ENCODE measurements at regions not wholly inside any gene's neighbourhood (a gene's known extent, or its start where the extent isn't known, plus 50 kb on each side); places are given as distances from the start of the nearest gene placed in this dataset.
"Not testable (repeated sequence)": the region's sequence is repeated elsewhere in the genome, so short reads cannot be mapped to it uniquely, and the experiment has no call there.

DNA sequence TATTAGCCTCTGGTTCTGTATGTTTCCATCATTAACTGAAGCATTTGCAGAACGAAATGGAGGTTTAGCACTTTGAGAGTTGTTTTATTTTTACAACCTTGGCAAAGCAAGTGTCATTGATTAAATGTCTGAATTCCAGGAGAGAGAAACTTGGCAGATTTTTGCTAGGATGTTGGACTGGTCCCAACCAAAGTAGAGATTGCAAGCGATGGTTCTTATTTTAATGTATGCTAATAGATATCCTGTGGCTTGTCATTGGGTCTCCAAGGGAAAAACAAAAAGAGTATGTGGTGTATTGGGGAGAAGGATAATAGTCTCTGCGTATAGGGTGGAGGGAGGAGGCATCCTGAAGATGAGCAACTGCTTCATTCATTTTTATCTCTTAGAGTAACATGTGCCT is 457.2 kb upstream of the RUNX1 start:
- TF ChIP-seq, protein P1, sequence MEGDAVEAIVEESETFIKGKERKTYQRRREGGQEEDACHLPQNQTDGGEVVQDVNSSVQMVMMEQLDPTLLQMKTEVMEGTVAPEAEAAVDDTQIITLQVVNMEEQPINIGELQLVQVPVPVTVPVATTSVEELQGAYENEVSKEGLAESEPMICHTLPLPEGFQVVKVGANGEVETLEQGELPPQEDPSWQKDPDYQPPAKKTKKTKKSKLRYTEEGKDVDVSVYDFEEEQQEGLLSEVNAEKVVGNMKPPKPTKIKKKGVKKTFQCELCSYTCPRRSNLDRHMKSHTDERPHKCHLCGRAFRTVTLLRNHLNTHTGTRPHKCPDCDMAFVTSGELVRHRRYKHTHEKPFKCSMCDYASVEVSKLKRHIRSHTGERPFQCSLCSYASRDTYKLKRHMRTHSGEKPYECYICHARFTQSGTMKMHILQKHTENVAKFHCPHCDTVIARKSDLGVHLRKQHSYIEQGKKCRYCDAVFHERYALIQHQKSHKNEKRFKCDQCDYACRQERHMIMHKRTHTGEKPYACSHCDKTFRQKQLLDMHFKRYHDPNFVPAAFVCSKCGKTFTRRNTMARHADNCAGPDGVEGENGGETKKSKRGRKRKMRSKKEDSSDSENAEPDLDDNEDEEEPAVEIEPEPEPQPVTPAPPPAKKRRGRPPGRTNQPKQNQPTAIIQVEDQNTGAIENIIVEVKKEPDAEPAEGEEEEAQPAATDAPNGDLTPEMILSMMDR (IDR thresholded peaks at IDR 0.05; ENCODE audit: low read depth, low read length) = no peak
- no peak for DNase-seq (ENCODE audit: extremely low read depth, low read depth)

GRCh38 chr21:35504951-35505466 is 455.9 kb upstream of the RUNX1 start:
- TF ChIP-seq, protein P1 (IDR thresholded peaks at IDR 0.05; ENCODE audit: low read depth, low read length) = no peak
- no peak for DNase-seq (ENCODE audit: extremely low read depth, low read depth)

DNA sequence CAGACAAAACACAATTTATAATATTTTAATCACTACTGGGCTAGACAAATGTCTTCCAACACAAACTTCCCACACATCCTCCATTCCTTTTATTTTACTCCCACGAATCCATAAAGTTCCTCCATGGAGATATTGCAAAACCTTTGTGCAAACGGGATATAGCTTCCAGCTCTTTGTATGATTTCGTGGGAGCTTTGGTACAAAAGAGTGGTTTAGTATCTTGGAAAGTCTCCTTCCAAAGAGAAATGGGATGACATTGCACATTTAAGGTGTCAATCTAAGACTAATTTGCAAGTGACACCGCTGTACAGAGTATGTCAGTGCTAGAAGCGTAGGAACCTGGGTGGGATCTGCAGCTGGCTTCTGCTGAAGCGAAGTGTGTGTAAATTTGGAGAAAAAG is 455.2 kb upstream of the RUNX1 start:
- TF ChIP-seq, protein P1 (IDR thresholded peaks at IDR 0.05; ENCODE audit: low read depth, low read length) = no peak
- no peak for DNase-seq (ENCODE audit: extremely low read depth, low read depth)

DNA sequence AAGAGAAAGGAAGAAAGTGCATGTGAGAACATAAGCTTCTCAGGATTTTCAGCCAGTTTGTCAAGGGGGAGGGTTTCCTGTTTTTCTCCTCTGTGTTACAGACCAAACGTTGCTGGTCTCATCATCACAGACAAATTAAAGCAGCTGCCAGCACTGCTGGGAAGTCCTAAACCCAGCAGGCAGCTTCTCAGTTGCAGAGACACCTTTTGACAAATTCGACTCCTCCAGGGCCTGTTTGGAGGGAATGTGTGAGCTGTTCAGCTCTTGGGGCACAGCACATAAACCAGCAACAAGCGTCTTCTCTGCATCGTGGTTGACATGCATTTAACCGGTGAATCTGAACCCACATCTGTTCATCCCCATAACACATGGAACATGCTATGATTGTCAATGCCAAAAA is 454.6 kb upstream of the RUNX1 start:
- DNase-seq (ENCODE audit: extremely low read depth, low read depth) = no peak
- TF ChIP-seq, protein P1 (IDR thresholded peaks at IDR 0.05; ENCODE audit: low read depth, low read length) = no peak

DNA sequence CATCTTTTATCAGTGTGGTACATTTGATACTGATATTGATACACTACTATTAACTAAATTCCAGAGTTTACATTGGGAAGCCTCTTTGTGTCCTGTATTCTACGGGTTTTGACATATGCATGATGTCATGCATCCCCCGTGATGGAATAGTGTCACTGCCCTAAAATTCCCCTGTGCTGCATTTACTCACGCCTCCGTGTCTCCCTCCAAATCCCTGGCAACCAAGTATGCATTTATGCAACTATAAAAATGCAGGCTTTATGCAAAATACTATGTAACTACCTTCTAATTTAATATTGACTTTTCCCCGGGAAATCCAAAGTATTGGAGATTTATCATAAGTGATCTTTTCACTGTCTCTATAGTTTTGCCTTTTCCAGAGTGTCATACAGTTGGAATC is 453.7 kb upstream of the RUNX1 start:
- TF ChIP-seq, protein P1 (IDR thresholded peaks at IDR 0.05; ENCODE audit: low read depth, low read length) = no peak

GRCh38 chr21:35497522-35497921 is 448.4 kb upstream of the RUNX1 start:
- DNase-seq (ENCODE audit: extremely low read depth, low read depth) = not testable (repeated sequence)

More for the DNA sequence above, 453.7 kb upstream of the RUNX1 start:
- no peak for DNase-seq (ENCODE audit: extremely low read depth, low read depth)

DNA sequence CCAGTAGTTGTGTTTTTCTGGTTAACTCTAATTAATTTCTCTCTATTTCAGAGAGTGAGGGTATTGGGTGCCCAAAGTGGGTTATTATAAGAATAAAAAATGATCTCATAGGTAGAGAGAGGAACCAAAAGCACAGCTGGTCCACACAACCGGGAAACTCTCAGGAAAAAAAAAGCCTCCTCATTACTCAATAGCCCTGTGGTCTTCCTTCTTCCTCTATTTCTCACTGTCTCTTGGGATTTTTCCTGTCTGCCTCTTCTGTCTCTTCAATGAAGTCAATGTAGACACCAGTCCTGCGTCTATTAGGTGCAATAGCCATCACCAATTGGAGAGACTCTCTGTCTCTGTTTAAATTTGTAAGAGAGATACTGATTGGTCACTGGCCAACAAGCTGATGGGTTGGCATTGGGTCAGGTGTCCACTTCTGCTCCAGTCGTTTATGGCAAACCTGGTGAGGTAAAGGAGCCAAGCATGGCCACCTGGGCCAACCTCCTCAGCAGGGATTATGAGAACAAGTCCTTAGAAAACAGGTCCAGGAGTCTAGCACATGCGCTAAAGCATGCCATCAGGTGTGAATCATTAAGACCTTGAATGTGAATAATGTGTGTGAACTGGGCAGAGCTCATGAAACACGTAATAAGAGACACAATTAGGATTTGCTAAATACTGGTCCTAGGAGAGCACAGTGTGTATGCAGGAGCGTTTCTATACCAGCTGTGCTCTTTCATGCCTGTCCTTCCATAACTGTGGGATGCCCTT is 443.0 kb upstream of the RUNX1 start:
- TF ChIP-seq, protein P1 (IDR thresholded peaks at IDR 0.05; ENCODE audit: low read depth, low read length) = no peak
- DNase-seq (ENCODE audit: extremely low read depth, low read depth) = no peak

GRCh38 chr21:35491114-35491513 is 442.0 kb upstream of the RUNX1 start:
- TF ChIP-seq, protein P1 (IDR thresholded peaks at IDR 0.05; ENCODE audit: low read depth, low read length) = no peak

More at GRCh38 chr21:35491114-35491513, 442.0 kb upstream of the RUNX1 start:
- DNase-seq (ENCODE audit: extremely low read depth, low read depth) = no peak

Data from AG09319 (cell line).